H9 (cell line): ENCODE measurements at regions not wholly inside any gene's neighbourhood (a gene's known extent, or its start where the extent isn't known, plus 50 kb on each side); places are given as distances from the start of the nearest gene placed in this dataset.

ENCODE experiments used
- DNase-seq: peaks from one replicate; pipeline ENCODE4 v3.0.0-alpha.2; 2017
- H2AFZ ChIP-seq: one replicate; pipeline ENCODE4 v1.6.1; 2013; ENCODE audit warnings: mild to moderate bottlenecking, low read length, control low read depth, moderate library complexity
- H2AK5ac ChIP-seq: 2 replicates; pipeline ENCODE4 v1.6.1; 2013; ENCODE audit warnings: low read length, control low read depth, mixed read lengths; ENCODE audit not compliant: insufficient read length
- H2BK120ac ChIP-seq: one replicate; pipeline ENCODE4 v1.6.1; 2013; ENCODE audit warnings: low read depth, mild to moderate bottlenecking, low read length, control low read depth, inconsistent platforms; ENCODE audit not compliant: poor library complexity, severe bottlenecking
- H2BK12ac ChIP-seq: 2 replicates; pipeline ENCODE4 v1.6.1; 2013; ENCODE audit warnings: low read length, control low read depth, mixed read lengths, low read depth; ENCODE audit not compliant: insufficient read length
- H2BK15ac ChIP-seq: 2 replicates; pipeline ENCODE4 v1.6.1; 2013; ENCODE audit warnings: low read depth, low read length, control low read depth
- H2BK20ac ChIP-seq: one replicate; pipeline ENCODE4 v1.6.1; 2013; ENCODE audit warnings: low read depth, mild to moderate bottlenecking, low read length, control low read depth, inconsistent platforms; ENCODE audit not compliant: poor library complexity, severe bottlenecking
- H2BK5ac ChIP-seq: 2 replicates; pipeline ENCODE4 v1.6.1; 2013; ENCODE audit warnings: low read length, control low read depth, mixed read lengths; ENCODE audit not compliant: insufficient read length
- H3K14ac ChIP-seq: 2 replicates; pipeline ENCODE4 v1.6.1; 2013; ENCODE audit warnings: low read length, control low read depth; ENCODE audit not compliant: insufficient read depth
- H3K18ac ChIP-seq: 2 replicates; pipeline ENCODE4 v1.6.1; 2013; ENCODE audit warnings: low read depth, mild to moderate bottlenecking, mixed read lengths, low read length, control low read depth; ENCODE audit not compliant: insufficient read length
- H3K23ac ChIP-seq: 2 replicates; pipeline ENCODE4 v1.6.1; 2013; ENCODE audit warnings: low read length, control low read depth, mixed read lengths, low read depth; ENCODE audit not compliant: insufficient read length
- H3K23me2 ChIP-seq: 2 replicates; pipeline ENCODE4 v1.6.1; 2013; ENCODE audit warnings: low read depth, mild to moderate bottlenecking, mixed read lengths, low read length, control low read depth; ENCODE audit not compliant: insufficient read length, poor library complexity, severe bottlenecking
- H3K27ac ChIP-seq: 2 replicates; pipeline ENCODE4 v1.5.1; 2013; ENCODE audit warnings: low read length, control low read depth, mixed read lengths, low read depth; ENCODE audit not compliant: insufficient read length
- H3K27me3 ChIP-seq: 2 replicates; pipeline ENCODE4 v1.6.1; 2013; ENCODE audit warnings: low read length, control low read depth, inconsistent platforms; ENCODE audit not compliant: insufficient read depth
- H3K4ac ChIP-seq: 2 replicates; pipeline ENCODE4 v1.6.1; 2013; ENCODE audit warnings: low read depth, mild to moderate bottlenecking, control low read depth, inconsistent platforms, low read length, moderate library complexity
- H3K4me1 ChIP-seq: 2 replicates; pipeline ENCODE4 v1.6.1; 2013; ENCODE audit warnings: low read length, control low read depth, inconsistent platforms; ENCODE audit not compliant: insufficient read depth
- H3K4me2 ChIP-seq: 2 replicates; pipeline ENCODE4 v1.6.1; 2013; ENCODE audit warnings: low read length, control low read depth, mixed read lengths; ENCODE audit not compliant: insufficient read length, insufficient read depth
- H3K56ac ChIP-seq: 2 replicates; pipeline ENCODE4 v1.6.1; 2013; ENCODE audit warnings: low read depth, mild to moderate bottlenecking, mixed read lengths, low read length, control low read depth; ENCODE audit not compliant: insufficient read length
- H3K79me1 ChIP-seq: 2 replicates; pipeline ENCODE4 v1.6.1; 2013; ENCODE audit warnings: low read depth, mild to moderate bottlenecking, moderate library complexity, low read length, control low read depth, inconsistent platforms; ENCODE audit not compliant: insufficient read depth, poor library complexity, severe bottlenecking
- H3K79me2 ChIP-seq: 2 replicates; pipeline ENCODE4 v1.6.1; 2013; ENCODE audit warnings: low read length, control low read depth, inconsistent platforms; ENCODE audit not compliant: insufficient read depth
- H3K9ac ChIP-seq: 2 replicates; pipeline ENCODE4 v1.6.1; 2013; ENCODE audit warnings: low read length, control low read depth, mixed read lengths; ENCODE audit not compliant: insufficient read length; ENCODE audit errors: extremely low read depth
- H3K9me3 ChIP-seq: one replicate; pipeline ENCODE4 v1.6.1; 2013; ENCODE audit warnings: low read depth, low read length, inconsistent platforms; ENCODE audit not compliant: control insufficient read depth
- H3T11ph ChIP-seq: one replicate; pipeline ENCODE4 v1.6.1; 2013; ENCODE audit warnings: mild to moderate bottlenecking, low read length, control low read depth, inconsistent platforms
- H4K20me1 ChIP-seq: one replicate; pipeline ENCODE4 v1.6.1; 2013; ENCODE audit not compliant: control insufficient read depth, insufficient read length, insufficient read depth
- H4K5ac ChIP-seq: 2 replicates; pipeline ENCODE4 v1.6.1; 2013; ENCODE audit warnings: low read depth, mild to moderate bottlenecking, mixed read lengths, low read length, control low read depth; ENCODE audit not compliant: insufficient read length
- H4K8ac ChIP-seq: replicated peaks from 2 replicates; pipeline ENCODE4 v1.6.1; 2013; ENCODE audit warnings: low read length, control low read depth, mixed read lengths, low read depth; ENCODE audit not compliant: insufficient read length
- H4K91ac ChIP-seq: 2 replicates; pipeline ENCODE4 v1.6.1; 2013; ENCODE audit warnings: low read depth, mild to moderate bottlenecking, moderate library complexity, mixed read lengths, low read length, control low read depth; ENCODE audit not compliant: insufficient read length
- H3K27ac Mint-ChIP-seq, 3 experiments: 2 replicates in 2 of 3; 3 replicates in 1 of 3; pipeline ENCODE4 v1.8.0; 2020 to 2021; ENCODE audit warnings: mixed read lengths in 3 of 3, mild to moderate bottlenecking in 1 of 3, moderate library complexity in 1 of 3
- H3K27me3 Mint-ChIP-seq: 2 replicates; pipeline ENCODE4 v1.8.0; 2021; ENCODE audit warnings: low read depth, mild to moderate bottlenecking, moderate library complexity, mixed read lengths
- H3K36me3 Mint-ChIP-seq, 3 experiments: 2 replicates in 2 of 3; 3 replicates in 1 of 3; pipeline ENCODE4 v1.8.0; 2020 to 2021; ENCODE audit warnings: low read depth in 3 of 3, mixed read lengths in 3 of 3; ENCODE audit not compliant: insufficient read depth in 1 of 3
- H3K4me1 Mint-ChIP-seq, 2 experiments: 2 replicates each; pipeline ENCODE4 v1.8.0; 2020; ENCODE audit warnings: mixed read lengths in 2 of 2
- H3K4me3 Mint-ChIP-seq, 2 experiments: 2 replicates in 1 of 2; 3 replicates in 1 of 2; pipeline ENCODE4 v1.8.0; 2020 to 2021; ENCODE audit warnings: mild to moderate bottlenecking in 2 of 2, mixed read lengths in 2 of 2, moderate library complexity in 1 of 2
- H3K9me3 Mint-ChIP-seq, 2 experiments: 2 replicates in 1 of 2; 3 replicates in 1 of 2; pipeline ENCODE4 v1.8.0; 2020; ENCODE audit warnings: mild to moderate bottlenecking in 2 of 2, mixed read lengths in 2 of 2, moderate library complexity in 1 of 2
- WGBS: extraction: QIAGEN DNeasy Blood & Tissue Kit; methylation state at CpG from one replicate; pipeline ENCODE4 v1.1.7; 2013; ENCODE audit warnings: missing lambda C conversion rate, low lambda C conversion rate, mixed read lengths; ENCODE audit not compliant: insufficient read length; ENCODE audit errors: extremely low coverage; 5-methylcytosine and 5-hydroxymethylcytosine counted together
- TF ChIP-seq, protein P1 (sequence below): fragments of 200-600 bp; sonication (generic); conservative IDR thresholded peaks from 3 replicates; pipeline ENCODE4 v1.8.0; 2021; ENCODE audit warnings: antibody characterized with exemption, mild to moderate bottlenecking

- Histone ChIP-seq H2AFZ (no peak overlapping the region), H3K4me1 (no peaks in the 10 kb centered on the region), H3K23ac (no peak overlapping the region), H3T11ph (no peak overlapping the region), H4K5ac (no peak overlapping the region), H3K27me3 (no peaks in the 10 kb centered on the region), H3K79me2 (no peaks in the 10 kb centered on the region), H2BK5ac (no peak overlapping the region), H4K20me1 (no peaks in the 10 kb centered on the region), H3K18ac (no peak overlapping the region), H3K27ac (no peak overlapping the region), H3K79me1 (no peaks in the 10 kb centered on the region), H3K23me2 (no peaks in the 10 kb centered on the region), H2BK120ac (no peak overlapping the region), H2AK5ac (no peak overlapping the region), H2BK12ac (no peak overlapping the region), H2BK15ac (no peak overlapping the region), H3K14ac (no peak overlapping the region), H3K9me3 (no peaks in the 10 kb centered on the region), H4K91ac (no peak overlapping the region), H3K4me2 (no peak overlapping the region), H3K4ac (no peak overlapping the region), H3K9ac (no peak overlapping the region), H3K56ac (no peak overlapping the region), H2BK20ac (no peak overlapping the region), H4K8ac (no peak overlapping the region)
- no peak overlapping the region for H3K27ac Mint-ChIP-seq
- TF ChIP-seq, protein P1, sequence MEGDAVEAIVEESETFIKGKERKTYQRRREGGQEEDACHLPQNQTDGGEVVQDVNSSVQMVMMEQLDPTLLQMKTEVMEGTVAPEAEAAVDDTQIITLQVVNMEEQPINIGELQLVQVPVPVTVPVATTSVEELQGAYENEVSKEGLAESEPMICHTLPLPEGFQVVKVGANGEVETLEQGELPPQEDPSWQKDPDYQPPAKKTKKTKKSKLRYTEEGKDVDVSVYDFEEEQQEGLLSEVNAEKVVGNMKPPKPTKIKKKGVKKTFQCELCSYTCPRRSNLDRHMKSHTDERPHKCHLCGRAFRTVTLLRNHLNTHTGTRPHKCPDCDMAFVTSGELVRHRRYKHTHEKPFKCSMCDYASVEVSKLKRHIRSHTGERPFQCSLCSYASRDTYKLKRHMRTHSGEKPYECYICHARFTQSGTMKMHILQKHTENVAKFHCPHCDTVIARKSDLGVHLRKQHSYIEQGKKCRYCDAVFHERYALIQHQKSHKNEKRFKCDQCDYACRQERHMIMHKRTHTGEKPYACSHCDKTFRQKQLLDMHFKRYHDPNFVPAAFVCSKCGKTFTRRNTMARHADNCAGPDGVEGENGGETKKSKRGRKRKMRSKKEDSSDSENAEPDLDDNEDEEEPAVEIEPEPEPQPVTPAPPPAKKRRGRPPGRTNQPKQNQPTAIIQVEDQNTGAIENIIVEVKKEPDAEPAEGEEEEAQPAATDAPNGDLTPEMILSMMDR: no peak
- H3K36me3 Mint-ChIP-seq: no peaks in the 10 kb centered on the region
- no peak for DNase-seq
- peaks cover 0 to 3% of the 10 kb centered on the region in 2 experiments; a peak in 1 of 5 replicates for H3K9me3 Mint-ChIP-seq
- no CpG with 5 or more reads among the region's 1 CpG for WGBS
- H3K4me1 Mint-ChIP-seq: peaks cover 0 to 7% of the 10 kb centered on the region in 2 experiments; a peak in 2 of 4 replicates
- no peak overlapping the region for H3K4me3 Mint-ChIP-seq
- peaks cover 19% of the 10 kb centered on the region for H3K27me3 Mint-ChIP-seq
Observed at GRCh38 chr2:216991563-216991962, 131.7 kb upstream of the TNP1 start.
